GM08714 (cell line): ENCODE measurements at regions not wholly inside any gene's neighbourhood (a gene's known extent, or its start where the extent isn't known, plus 50 kb on each side); places are given as distances from the start of the nearest gene placed in this dataset.

Source experiments
- H3K4me3 ChIP-seq: fragments of 200-500 bp; sonication (Bioruptor generic); 2 replicates; pipeline ENCODE4 v1.5.1; 2014; ENCODE audit warnings: mild to moderate bottlenecking, low read length, inconsistent platforms
- ZNF274 ChIP-seq: IDR thresholded peaks from 2 replicates; pipeline ENCODE4 v1.6.1; 2012; ENCODE audit warnings: mild to moderate bottlenecking, low read depth, low read length

DNA sequence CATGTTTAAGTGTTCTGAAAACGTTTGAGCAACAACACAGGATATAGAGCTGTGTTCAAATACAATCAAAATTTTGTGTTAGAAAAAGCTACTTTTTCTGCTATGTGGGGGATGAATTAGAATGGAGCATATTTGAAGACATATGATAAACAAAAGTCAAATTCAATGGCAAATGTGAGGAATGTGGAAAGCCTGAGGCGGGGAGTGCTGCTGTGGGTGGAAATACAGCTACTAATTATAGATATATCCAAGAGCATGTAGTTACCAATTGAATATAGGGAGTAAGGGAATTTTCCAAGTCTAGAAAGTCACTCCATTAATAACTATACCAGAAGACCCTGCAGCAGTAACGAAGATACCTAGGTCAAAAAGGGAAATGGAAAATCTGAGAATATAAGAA lies 2370.4 kb upstream of the TENM3 start:
- TF ChIP-seq ZNF274: no peak
- H3K4me3 ChIP-seq: no peak overlapping the region

DNA sequence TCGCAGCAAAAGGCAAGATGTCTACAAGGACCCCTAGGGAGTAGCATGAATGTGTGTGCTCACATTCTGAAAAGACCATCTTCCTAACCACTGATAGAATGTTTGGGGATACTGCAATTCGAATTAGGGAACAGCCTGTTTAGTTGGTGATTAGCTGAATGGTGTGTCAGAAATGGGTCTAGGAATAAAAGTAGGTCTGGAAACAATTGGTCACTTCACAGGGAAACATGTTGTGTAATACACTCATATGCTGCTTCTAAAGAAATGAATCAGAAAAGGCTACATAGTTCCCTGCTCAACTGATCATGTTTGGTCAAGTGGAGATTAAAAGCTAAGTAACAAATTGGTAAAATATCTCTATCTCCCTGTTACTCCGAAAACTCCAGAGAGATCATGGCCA lies 2362.4 kb upstream of the TENM3 start:
- H3K4me3 ChIP-seq: no peak overlapping the region
- TF ChIP-seq ZNF274: no peak

DNA sequence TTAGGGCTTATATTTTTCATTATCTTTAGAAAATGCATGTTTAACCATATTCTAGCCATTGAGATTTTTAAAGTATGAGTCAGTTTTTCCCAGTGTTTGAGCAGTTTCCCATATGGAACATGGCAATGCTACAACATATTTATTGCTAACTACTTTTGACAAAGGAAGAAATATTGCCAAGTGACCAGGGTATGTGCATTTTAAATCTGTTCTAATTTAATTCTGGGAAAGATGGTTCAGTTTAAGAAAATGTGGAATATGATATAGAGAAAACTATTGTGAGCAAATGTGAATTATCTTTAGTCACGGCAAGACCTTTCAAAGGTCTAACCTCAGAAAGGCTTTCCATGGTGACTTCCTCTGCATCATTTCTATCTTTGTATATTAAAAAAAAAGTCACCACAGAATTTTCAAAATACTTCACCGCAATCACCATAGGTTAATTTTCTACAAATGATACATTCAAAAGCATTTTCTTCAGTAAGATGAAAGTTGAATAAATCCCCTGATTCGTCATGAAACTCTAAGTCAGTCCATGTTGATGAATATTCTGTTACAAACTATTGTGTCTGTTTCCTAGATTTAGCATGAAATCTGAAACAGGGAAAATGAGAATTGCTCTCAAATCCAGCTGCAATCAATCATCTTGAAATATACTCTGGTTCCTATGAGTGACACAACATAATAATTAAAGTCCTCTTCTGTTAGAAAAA lies 2349.0 kb upstream of the TENM3 start:
- no peak for TF ChIP-seq ZNF274
- H3K4me3 ChIP-seq: no peak overlapping the region

DNA sequence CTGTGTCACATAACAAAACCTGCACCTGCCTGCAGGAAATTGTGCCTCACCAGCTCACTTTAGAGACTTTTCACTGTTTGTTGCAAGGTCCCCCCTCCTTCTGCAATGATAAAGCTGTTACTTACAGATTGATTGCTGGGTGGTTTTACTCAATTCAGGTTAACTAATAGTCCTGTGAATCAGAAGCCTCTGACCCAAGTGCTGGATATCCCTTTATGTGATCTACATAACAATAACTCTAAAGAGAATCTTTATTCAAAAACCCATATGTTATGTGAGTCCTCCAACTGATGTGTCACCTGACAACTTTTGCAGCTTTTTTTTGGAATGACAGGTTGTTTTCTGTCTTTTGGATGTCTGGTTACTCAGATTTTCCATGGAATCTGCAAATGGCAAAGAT lies 2323.6 kb upstream of the TENM3 start:
- no peak overlapping the region for H3K4me3 ChIP-seq
- TF ChIP-seq ZNF274: no peak

DNA sequence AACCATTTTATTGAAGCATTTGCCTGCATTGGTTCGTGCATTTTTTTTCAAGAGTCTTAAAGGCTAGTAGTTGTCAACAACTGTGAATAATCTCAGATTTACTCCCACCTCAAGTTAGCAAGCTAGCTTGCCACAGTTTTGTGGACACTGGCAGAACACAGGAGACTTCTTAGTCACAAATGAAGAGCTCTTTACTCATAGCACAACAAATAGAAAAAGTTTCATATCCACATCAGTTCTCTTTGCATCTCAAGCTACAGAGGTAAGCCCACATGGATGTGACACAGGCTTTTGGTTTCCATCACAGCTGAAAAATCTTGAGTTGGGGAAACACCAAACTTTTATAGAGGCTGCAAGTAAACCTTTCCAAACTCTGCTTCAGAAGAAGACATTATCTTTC lies 2315.7 kb upstream of the TENM3 start:
- TF ChIP-seq ZNF274: no peak
- H3K4me3 ChIP-seq: no peak overlapping the region

DNA sequence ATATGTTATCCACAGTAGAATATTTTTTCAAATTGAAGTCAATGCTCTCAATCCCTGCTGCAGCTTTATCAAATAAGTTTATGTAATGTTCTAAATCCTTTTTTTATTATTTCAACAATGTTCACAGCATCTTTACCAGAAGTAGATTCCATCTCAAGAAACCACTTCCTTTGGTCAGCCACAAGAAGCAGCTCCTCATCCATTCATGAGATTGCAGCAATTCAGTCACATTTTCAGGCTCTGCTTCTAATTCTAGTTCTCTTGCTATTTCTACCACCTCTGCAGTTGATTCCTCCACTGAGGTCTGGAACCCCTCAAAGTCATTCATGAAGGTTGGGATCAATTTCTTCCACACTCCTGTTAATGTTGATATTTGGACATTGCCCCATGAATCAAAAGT lies 2301.3 kb upstream of the TENM3 start:
- no peak for TF ChIP-seq ZNF274
- H3K4me3 ChIP-seq: no peak overlapping the region

DNA sequence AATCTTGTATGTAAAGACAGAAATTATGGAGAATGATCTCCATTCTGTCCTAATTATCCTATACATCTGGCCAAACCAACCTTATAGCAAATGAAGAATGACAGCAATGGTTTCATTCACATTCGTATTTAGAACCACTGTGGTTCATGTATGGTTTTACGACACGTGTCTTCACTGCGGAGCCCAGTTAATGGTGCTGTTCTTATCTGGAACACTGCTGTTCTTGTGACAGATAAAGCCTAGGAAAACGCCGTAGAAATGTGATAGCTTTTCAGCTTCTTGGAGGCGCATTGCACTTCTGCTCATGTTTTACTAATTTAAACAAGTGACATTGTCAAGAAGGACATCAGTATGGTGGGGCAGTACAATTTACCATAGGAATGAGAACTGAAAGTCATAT lies 2266.4 kb upstream of the TENM3 start:
- no peak for TF ChIP-seq ZNF274
- no peak overlapping the region for H3K4me3 ChIP-seq

DNA sequence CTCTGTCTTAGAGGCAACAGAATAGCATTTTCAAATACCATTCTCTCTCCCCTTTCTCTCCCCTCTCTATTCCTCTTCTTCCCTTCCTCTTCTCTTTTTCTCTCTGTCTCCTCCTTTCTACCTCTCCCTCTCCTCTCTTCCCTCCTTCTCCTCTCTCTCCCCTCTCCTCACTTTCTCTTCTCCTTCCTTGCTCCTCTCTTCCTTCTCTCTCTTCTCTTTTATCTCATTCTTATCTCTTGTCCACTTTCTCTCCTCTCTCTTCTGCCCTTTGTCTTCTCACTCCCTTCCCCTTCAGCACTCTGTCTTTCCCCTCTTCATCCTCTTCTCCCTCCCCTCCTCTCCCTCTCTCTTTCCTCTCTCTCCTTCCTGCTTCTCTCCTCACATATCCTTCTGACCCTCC lies 2265.8 kb upstream of the TENM3 start:
- H3K4me3 ChIP-seq: no peak overlapping the region
- TF ChIP-seq ZNF274: no peak

DNA sequence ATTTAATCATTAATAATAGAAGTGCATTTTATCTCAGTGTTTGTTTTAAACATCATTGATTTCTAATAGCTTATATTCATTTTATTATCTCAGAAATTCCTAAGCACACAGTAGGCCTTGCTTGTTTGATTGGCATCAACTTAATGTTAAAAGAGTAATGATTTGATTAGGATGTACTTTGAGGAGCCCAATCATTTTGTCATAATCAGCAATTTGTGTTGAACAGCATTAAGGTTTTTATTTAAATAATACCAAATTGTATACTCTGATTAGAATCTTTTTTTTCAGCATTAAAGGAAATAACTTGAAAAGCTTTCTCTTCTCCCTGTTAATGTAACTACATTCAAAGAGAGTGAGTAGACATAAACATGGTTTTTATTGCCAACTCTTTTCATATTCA lies 2262.0 kb upstream of the TENM3 start:
- no peak overlapping the region for H3K4me3 ChIP-seq
- TF ChIP-seq ZNF274: no peak

DNA sequence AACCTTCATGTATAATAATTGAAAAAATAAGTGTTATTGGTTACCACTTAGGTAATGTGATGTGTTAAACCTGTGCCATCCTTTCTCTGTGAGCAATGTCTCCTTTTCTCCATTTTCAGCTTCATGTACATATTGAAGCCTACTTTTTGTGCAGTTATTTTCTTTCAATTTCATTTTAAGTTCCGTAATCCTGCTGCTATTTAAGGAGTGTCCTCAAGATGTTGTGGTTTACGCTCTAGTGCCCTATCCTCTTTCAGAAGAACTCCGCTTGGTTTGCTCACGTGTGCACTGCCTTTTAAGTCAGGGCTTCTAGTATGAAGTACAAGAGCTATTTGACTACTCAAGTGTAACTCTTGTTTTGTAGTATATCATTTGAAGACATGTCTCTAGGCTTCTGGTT lies 2253.2 kb upstream of the TENM3 start:
- no peak for TF ChIP-seq ZNF274
- H3K4me3 ChIP-seq: no peak overlapping the region

DNA sequence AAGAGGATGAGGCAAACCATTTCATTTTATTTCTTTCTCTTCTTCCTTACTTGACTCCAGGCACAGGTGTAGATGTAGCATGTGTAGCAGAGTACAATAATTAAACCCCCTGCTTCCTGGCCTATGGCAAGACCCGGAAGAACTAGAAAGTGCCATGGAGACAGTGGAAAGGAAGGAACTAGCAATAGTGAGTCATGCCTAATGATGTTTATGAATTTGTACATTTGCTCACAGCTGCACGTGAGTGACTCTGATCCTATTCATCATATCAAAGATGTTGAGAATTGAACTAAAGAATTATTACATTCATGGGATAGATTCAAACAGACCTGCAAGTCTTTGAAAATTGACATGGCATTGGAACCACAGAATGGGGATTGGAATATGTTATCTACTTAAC lies 2233.9 kb upstream of the TENM3 start:
- H3K4me3 ChIP-seq: no peak overlapping the region
- TF ChIP-seq ZNF274: no peak

DNA sequence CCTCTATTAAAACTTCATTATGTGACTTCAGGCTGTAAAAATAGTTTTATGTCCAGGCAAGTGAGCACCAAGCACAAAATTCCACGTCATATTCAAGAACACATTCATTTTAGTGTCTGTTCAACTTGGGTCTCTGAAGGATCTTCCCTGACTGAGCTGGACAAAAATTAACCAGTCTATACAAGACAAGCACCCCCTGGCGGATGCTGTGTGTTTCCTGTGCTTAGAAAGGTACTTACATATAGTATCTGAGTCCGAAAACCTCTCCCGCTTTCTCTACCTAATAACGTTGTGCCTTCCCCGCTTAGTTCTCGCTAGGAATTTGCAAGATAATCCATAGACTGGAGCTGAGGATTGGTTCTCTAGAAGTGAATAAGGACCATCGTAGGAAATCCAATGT lies 2214.5 kb upstream of the TENM3 start:
- no peak overlapping the region for H3K4me3 ChIP-seq
- TF ChIP-seq ZNF274: no peak

DNA sequence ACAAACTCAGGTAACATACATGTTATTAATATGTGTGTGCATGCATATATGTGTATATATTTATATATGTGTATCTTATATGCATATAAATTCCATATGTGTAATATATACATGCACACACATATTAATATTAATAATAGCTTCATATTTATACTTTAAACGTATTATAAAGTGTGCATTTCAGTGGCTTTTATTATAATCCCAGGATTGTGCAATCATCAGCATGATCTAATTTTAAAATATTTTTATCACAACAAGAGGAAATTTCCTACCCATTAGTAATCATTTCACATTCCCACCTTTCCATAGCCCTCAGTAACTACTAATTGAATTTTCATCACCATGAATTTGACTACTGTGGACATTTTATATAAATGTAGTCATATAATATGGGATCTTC lies 2211.9 kb upstream of the TENM3 start:
- TF ChIP-seq ZNF274: no peak

DNA sequence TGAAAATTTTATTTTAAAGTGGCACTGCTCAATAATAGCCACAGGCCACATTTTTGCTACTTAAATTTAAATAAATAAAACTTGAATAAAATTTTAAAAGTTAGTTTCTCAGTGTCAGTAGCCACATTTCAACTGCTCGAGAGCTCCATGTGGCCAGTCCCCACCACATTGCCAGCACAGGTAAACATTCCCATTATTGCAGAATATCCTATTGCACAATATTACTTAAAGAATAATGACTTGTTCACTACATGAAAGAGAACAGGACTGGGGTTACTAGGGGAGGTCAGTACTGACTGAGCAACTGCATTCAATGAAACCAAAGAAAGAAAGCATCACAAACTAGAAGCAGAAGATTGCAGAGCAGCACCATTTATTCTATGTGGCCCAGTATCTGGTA lies 2201.6 kb upstream of the TENM3 start:
- H3K4me3 ChIP-seq: no peak overlapping the region
- no peak for TF ChIP-seq ZNF274

More for the DNA sequence above, 2211.9 kb upstream of the TENM3 start:
- H3K4me3 ChIP-seq: no peak overlapping the region

DNA sequence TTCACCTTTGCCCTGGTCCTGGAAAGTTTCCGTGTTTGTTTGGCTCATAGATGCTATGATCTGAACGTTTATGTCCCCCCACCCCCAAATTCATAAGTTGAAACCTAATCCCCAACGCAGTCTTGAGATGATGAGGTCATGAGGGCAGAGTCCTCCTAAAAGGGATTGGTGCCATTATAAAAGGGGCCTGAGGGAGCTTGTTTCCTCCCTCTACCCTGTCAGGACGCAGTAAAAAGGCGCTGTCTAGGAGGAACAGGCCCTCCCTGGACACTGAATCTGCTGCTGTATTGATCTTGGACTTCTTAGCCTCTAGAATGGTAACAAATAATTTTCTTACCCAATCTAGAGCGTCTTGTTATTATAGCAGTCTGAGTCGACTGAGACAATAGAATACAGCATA lies 2190.6 kb upstream of the TENM3 start:
- H3K4me3 ChIP-seq: no peak overlapping the region
- no peak for TF ChIP-seq ZNF274

DNA sequence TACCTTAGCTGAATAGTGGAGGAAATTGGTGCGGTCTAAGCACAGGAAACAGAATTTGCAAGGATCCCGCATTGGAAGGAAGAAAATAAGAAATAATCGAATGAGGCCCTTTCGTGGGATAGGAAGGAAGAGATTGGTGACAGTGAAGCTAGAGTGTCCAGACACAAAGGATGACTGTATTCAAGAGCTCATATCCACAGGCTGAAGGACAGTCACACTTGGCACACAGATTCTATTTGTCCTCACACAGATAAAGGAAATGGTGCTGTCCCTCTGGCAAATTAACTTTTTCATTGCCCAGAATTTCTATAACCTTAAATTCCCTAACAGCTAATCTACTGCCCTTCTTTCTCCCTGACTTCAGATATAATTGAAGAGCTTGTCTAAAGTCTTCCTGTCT lies 2188.9 kb upstream of the TENM3 start:
- TF ChIP-seq ZNF274: no peak
- H3K4me3 ChIP-seq: no peak overlapping the region
